PC-3 (cell line): ENCODE measurements at regions not wholly inside any gene's neighbourhood (a gene's known extent, or its start where the extent isn't known, plus 50 kb on each side); places are given as distances from the start of the nearest gene placed in this dataset.

Experiments
- CTCF ChIP-seq: fragments of 300-600 bp; sonication (generic); conservative IDR thresholded peaks from 2 replicates; pipeline ENCODE4 v1.5.1; 2017; ENCODE audit warnings: antibody characterized with exemption, low read depth, mild to moderate bottlenecking, low read length
- EZH2 ChIP-seq: fragments of 300-600 bp; sonication (generic); IDR thresholded peaks from one replicate; pipeline ENCODE4 v1.6.1; 2017; ENCODE audit warnings: antibody characterized with exemption, mild to moderate bottlenecking, low read length; ENCODE audit not compliant: unreplicated experiment

GRCh38 chr4:175932116-175932515 is 120.1 kb upstream of the GPM6A start:
- TF ChIP-seq CTCF (no peak), EZH2 (no peak)
